SKM-1 (cell line): ENCODE measurements at regions not wholly inside any gene's neighbourhood (a gene's known extent, or its start where the extent isn't known, plus 50 kb on each side); places are given as distances from the start of the nearest gene placed in this dataset.
"Not testable (repeated sequence)": the region's sequence is repeated elsewhere in the genome, so short reads cannot be mapped to it uniquely, and the experiment has no call there.

Experiments
- DNase-seq: peaks from one replicate; lab custom pipeline; 2025; ENCODE audit not compliant: unreplicated experiment; lab: John Stamatoyannopoulos, UW

DNA sequence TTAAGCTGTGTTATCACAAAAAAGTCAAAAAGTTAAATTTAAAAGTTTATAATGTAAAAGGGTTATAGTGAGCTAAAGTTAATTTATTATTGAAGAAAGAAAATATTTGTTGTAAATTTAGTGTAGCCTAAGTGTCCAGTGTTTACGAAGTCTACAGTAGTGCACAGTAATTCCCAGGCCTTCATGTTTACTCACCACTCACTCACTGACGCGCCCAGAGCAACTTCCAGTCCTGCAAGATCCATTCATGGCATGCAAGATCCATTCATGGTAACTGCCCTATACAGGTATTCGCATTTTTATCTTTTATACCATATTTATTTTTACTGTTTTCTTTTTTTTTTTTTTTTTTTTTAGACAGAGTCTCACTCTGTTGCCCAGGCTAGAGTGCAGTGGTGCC, 69.5 kb downstream of the TPRA1 start:
- DNase-seq: no peak

DNA sequence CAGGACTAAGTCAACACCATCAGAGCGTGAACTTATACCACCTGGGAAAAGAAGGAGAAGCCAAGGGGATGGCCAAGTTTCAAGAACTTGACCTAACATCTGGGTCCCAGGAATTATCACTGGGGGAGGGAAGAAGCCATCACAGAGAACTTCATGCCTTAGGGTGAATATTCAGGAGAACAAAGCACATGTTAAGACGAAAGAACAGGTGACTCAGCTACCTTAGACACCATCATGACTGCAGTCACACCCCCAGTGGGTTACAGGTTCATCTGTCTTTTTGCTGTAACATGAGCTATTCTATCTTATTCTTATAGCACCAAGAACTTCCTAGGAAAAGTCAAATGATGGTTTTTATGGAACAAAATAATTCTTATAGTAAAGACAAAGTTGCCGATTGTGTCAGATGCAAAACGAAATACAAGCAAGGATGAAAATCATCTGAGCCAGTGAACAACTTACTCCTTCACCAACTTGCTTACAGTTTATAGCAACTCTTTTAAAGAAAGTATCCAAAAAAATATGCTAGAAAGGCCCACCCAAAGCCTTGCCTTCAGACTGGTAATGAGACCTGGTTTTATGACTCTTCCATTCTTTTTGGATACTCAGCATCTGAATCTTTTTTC, 72.0 kb downstream of the TPRA1 start:
- DNase-seq: no peak

DNA sequence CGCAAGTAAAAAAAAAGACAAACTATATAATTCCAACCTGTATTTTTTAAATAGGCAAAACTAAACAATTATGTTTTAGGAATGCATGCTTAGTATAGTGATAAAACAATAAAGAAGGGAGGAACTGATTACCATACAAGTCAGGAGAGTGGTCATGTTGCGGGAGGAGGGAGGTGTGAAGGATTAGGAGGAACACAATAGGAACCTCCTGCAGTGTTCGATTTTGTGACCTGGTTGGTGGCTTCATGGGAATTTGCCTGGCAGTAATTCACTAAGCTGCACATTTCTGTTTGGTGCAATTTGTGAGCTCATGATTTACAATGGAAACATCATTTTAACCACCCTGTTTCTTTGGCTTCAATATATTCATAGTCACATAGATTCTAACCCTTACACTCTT, 78.3 kb downstream of the TPRA1 start:
- DNase-seq: no peak

DNA sequence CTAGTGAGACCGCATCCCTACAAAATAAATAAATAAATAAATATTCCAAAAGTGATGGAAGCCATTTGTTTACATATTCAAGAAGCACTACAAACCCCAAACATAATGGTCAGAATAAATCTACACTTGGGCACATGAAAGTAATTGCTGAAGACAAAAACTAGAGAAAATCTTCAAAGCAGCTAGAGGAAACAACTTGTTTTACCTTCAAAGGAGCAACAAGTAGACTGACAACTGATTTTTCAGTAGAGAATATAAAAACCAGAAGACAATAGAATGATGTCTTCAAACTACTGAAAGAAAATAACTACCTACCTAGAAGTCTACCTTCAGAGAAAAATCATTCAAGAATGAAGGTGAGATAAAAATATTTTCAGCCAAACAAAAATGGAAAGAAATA, 89.4 kb downstream of the TPRA1 start:
- no peak for DNase-seq

DNA sequence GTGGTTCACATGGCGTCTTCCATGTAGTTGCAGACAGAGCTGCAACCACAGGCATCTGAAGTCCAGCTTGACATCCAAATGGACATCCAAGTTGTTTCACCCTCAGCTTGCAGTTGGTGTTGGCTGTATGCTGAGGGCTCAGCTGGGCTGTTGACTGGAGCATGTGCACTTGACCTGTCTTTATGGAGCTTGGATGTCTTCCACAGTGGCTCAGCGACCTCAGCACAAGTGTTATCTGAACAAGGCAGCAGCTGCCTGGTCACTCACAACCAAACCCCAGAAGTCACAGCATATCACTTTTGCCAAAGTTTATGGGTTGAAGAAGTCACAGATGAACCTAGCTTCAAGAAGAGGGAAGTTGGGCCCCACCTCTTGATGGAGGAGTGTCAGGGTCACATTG, 92.9 kb downstream of the TPRA1 start:
- DNase-seq: no peak

DNA sequence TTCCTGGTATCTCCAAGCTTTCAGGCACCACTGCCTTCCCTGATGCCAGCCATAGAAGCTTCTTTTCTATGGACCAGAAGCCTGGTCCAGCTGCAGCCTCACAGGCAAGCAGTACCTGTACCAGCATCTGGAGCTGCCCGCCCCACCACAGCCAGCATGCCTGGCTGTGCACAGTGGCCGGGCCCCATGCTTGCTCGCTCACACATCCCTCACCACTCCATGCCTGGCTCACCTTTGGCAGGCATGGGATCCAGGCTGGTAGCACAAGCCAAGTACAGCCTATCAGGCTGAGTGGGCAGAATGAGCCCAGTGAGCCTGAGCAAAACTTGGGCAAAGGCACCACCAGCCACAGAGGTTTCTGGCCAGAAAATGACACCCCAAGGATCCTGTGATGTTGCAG, 93.4 kb downstream of the TPRA1 start:
- DNase-seq: no peak

DNA sequence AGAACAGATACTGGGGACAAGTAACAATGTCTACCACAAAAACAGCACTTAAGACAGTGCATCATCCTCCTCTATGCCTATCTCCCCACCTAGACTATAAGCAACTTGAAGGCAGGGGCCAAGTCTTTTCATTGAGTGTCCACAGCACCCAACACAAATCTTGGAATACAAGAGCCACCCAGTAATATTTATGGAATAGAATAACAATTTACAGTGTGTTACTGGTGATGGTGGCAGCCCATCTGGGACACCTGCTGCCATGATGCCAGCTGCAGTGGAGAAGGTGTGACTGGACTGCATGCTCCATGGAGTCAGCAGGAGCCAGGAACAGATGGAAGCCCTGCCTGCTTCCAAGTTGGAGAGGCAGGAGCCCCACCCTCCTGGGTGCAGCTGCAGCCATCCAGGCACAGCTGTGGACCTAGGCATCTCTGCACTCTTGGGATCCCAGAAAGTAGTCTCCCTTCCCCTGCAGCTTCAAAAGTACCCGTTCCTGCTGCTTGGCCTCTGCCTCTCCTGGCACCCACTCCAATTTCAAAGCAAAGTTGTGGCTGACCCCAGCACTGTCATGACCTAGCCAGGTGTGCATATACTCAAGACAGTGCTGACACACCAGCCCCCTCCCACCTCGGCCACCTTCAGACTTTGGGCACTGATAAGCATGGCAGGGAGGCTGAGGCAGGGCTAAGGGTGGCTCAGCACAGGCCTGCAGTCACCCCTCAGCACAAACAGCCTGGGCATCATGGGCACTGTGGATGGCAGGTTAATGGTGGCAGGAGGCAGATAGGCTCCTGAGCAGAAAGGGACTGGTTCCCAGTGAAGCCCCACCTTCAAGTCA, 94.5 kb downstream of the TPRA1 start:
- no peak for DNase-seq

DNA sequence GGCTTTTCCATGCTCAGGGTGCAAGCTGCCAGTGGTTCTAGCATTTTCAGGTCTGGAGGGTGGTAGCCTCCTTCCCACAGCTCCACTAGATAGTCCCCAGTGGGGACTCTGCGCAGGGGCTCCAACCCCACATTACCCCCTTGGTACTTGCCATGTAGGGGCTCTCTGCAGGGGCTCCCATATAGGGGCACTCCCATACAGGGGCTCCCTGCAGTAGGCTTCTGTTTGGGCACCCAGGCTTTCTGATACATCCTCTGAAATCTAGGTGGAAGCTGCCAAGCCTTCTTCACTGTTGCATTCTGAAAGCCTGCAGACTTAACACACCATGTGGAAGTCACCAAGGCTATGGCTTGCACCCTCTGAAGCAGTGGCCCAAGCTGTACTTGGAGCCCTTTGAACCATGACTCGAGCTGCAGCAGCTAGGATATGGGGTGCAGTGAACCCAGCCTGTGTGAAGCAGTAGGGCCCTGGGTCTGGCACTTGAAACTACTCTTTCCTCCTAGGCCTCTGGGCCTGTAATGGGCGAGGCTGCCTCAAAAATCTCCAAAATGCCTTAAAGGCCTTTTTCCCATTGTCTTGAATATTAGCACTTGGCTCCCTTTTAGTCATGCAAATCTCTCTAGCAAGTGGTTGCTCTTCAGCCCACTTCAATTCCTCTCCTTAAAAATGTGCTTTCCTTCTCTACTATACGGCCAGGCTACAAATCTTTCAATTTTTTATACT, 96.4 kb downstream of the TPRA1 start:
- no peak for DNase-seq

DNA sequence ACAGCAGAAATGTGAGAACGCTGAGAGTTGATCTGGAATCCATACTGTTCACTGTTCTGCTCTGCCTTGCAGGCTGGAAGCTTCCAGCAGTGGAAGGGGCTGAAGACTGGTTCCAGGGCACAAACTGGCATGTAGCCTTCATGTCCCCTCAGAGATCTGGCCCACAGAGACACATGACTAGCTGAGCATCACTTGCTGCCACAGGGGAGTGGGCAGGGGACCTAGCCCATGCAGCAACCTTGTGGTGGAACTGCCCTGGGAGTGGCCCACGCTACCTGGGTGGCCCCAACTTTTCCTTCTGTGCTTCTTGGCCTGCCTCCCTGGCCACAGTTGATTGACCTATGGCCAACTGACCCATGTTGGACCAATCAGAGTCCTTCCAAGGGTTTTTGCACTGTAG, 98.1 kb downstream of the TPRA1 start:
- DNase-seq: no peak

DNA sequence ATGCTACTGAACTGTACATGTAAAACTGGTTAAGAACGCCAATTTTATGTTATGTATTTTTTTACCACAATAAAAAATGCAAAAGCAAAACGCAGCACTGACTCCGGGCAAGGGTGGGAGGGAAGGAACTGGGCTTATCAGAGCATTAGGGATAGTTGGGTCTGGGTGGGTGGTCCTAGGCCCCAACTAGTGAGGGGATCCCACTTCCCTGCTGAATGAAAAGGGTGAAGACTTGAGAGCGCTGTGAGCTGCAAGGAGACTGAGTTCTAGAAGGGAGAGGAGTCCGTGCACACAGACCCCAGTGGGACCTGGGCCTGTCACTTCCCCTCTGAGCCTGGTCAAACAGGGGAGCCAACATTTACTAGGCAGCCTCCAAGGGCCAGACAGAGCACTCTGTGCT, 98.6 kb downstream of the TPRA1 start:
- no peak for DNase-seq

DNA sequence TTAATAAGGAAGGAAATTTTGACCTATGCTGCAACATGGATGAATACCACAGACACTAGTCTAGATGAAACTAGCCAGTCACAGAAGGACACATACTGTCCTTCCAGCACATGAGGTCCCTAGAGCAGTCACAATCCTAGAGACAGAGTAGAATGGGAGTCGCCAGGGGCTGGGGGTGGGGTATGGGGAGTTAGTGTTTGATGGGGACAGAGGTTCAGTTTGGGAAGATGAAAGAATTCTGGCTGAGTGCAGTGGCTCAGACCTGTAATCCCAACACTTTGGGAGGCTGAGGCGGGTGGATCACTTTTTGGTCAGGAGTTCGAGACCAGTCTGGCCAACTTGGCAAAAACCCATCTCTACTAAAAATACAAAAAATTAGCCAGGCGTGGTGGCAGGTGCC, 99.2 kb downstream of the TPRA1 start:
- no peak for DNase-seq

DNA sequence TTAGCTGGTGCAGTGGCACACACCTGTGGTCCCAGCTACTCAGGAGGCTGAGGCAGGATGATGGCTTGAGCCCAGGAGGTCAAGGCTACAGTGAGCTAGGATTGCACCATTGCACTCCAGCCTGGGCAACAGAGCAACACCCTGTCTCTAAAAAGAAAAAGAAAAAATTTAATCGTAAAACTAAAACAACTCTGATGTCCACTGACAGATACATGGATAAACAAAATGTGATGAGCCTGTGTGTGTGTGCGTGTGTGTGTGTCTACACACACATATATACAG, 99.6 kb downstream of the TPRA1 start:
- DNase-seq: not testable (repeated sequence)

DNA sequence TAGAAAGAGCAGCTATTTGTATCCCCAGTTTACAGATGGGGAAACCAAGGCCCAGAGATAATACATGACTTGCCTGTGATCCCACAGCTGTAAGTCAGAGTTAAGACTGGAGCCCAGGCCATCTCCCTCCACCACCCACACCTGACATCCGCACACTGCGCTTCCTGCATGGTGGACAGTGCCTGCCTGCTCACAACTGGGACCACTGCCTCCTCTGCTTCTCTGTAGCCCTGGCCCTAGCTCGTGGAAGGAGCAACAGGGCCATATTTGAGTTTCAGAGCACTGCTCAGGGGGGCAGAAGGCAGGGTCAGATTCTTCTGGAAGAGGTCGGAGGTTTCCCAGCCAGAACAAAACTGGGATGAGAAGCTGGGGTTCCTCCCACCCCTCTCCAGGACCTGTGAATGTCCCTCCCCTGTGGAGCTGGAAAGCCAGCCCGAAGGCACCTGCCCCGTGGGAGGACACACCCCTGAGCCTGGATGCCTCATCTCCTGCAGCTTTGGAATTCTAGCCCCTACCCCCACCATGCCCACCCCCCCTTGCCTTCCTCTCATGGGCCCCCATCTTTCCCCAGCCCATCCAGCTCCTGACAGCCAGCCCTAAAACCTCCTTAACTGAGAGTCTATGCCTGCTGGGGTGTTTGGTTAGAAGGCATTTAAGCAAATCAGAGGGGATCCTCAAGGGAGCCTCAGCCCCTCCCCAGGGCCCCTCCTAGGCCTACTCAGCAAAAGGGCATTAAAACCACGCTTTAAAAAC, 100.1 kb downstream of the TPRA1 start:
- no peak for DNase-seq

DNA sequence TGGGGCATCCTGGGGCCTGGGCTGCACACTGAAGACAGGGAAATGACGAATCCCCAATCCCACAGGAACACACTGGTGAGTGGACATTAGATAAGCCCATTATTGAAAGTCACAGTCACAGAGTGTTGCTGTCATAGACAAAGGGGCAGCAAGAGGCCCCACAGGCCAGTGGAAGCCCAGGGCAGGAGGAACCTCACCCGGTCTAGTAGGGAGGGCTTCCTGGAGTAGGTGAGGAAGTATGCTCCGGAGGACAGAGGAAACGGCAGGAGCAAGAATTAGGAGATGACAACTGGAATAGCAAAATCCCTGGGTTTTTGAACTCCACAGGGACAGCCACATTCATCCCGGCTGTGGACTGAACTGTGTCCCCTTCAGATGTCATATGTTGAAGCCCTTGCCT, 101.2 kb downstream of the TPRA1 start:
- no peak for DNase-seq

DNA sequence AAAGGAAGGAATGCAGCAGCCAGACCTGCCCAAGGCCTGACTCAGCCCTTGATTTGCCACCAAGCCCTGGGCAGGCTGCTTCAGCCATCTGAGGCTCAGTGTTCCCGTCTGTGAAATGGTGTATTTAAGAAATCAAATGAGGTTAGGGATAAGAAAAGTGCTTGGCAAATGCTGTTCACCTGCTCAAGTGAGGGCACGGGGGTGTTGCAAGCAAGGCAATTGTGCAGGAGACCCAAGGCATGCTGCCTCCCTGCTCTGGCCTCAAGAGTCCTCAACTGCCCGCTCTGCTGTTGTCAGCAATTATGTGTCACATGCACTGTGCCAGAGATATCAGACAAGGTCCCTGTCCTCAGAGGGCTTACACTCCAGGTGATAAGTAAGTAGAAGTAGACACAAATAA, 101.8 kb downstream of the TPRA1 start:
- no peak for DNase-seq

DNA sequence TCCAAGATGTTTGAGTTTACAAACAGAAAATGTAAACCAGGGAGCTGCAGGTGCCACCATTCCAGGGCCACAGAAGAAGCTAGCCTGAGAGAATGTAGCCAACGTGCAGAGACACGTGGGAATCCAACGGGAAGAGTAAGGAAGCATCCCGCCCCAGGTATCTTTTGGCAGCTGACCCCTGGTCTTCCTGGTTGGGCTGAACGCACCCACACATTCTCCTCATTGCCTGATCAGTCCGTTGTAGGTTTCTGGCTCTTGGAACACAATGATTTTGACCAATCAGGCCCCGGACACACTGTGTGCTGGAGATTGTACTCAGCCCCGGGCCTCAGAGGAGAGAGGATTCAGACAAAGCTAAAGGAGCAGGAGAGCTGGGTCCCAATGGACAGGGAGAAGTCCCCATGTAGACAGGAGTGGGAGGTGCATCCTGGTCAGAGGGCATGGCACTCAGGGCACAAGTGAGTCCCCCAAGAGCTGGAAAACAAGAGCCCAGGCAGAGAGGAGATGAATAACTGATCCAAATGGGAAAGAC, 102.3 kb downstream of the TPRA1 start:
- DNase-seq: no peak

DNA sequence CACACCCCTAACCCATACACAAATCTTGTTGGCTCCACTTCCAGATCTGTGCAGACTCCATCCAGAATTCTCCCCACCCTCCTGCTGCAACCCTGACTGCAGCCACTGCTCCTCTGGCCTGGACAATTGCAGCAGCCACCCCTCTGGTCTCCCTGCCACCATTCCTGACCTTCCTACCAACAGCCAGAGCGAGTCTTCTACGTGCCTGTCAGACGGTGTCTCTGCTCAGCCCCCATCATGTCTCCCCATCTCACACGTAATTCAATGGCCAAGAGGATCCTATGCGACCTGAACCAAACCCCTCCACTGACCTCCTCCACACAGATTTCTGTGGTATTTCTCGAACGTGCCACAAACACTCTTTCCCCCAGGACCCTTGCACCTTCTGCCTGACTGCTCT, 103.3 kb downstream of the TPRA1 start:
- DNase-seq: no peak

DNA sequence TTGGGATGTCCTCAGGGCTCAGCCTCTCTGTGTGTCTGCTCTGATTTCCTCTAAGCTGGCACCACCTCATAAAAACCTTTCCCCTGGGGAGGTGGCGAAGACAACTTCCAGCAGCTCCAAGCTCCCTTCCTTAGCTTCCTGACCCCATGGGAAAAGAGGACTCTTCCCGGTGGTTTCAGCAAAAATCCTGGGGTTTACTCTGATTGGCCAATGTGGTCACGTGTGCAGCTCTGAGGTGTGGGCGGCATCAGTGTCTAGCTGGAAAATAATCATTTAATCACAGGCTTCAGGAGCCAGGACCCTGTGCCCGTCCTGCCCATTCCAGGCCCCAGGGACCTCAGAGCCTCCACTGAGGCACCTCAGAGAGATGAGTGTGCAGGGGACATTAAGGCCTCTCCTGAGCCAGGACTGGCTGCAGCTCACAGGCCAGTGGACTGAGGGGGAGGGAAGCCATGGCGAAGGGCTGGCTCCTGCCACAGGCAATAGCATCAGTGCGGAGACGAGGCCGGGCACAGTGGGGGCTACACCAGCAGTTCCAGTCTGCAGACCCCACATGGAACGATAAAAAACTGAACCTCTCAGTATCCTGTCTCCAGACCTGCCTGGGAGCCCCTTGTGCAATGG, 104.1 kb downstream of the TPRA1 start:
- DNase-seq: no peak

DNA sequence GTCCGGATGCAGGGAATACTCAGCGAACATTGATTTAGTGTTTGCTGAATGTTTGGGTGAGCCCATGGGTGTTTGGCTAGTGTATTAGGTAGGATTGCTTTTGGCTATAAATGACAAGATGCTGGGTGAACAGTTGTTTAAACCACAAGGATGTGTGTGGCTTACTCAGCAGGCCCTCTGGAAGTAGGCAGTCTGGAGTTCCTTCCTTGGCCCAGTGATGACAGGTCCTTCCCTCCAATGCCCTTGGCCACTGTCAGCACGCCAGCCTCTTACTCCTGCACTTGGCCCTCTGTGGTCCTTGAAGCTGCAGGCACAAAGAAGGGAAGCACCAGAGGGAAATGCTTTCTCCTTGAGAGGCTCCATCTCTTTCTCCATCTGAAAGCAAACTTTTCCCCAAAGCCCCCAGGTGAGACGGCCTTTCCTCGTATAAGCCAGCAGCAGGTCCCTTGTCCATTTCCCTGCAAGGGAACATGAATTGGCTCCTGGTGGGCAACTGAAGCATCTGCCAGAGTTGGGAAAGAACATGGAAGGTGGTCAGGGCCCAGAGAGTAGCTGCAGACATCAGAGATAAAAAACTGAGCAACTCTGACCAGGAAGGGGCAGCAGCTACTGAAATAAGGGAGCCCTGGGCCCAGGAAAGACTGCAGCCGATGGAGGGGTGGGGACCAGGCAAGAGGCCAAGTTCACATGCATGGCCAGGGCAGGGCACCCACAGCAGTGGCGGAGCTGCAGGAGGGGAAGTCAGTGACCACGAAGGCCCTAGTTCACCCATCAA, 105.0 kb downstream of the TPRA1 start:
- no peak for DNase-seq
